Activated CD4-positive, CD25-positive, alpha-beta regulatory T cell treated with anti-CD3 and anti-CD28 coated beads, Interleukin-2, amount 50 U/mL, for 24 hours (primary cell): ENCODE measurements at regions not wholly inside any gene's neighbourhood (a gene's known extent, or its start where the extent isn't known, plus 50 kb on each side); places are given as distances from the start of the nearest gene placed in this dataset.

Experiments
- ATAC-seq, 2 donors: fragments of 150-1000 bp; cut with Tn5 transposase; one replicate each; pipeline ENCODE4 v1.10.0; 2021; ENCODE audit warnings: mild to moderate bottlenecking in 1 of 2, moderate library complexity in 1 of 2

DNA sequence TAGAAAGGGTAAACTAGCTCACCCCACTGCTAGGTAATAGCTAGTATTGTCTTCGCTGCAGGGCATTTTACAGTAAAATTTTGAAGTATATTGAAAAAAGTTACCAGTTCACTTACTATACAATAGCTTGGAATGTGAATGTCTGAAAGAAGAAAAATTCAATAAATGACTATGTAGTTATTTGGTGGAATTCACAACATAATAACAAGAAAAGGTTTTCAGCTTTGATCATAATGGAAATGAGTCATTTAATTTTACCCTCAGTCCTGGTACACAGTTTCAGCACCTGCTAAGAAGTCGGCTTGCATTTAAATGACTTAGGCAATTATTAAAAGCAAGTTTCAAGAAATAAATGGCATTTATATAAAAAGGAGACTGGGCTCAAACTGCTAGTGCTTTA lies 90.4 kb downstream of the NUP35 start:
- no peak for ATAC-seq

DNA sequence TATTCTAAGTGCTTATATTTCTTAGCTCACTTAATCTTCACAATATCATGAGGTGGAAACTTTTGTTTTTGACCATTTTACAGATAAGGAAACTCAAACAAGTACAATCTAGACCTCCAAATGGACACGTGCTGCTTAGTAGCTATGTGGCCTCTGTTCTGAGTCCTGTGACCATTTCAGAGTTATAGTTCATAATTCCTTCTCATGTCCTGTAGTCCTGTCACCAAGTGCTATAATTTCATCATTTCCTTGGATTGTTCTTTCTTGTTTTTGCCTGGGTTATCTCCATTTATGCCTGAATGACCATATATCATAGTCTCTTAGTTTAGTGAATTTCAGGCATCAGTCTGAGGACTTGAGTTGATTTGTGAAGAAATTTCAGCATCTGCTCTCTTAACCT lies 91.7 kb downstream of the NUP35 start:
- no peak for ATAC-seq

DNA sequence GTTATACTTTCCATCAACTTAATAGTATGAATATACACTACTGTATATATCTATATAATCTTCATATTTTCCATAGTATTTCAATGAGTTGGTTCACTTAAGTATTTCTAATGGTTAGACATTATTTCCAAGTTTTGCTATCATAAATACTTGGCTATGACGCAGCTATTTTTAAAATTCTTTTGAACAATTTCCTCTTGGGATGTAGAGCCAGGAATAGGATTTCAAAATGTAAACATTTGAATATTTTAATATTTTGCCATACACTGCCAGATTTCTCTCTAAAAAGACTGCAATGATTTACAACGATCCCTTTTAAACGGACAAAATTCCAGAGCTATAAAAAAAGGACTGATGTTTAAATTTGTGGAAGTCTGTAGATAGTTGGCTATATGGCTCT lies 95.6 kb downstream of the NUP35 start:
- no peak for ATAC-seq

DNA sequence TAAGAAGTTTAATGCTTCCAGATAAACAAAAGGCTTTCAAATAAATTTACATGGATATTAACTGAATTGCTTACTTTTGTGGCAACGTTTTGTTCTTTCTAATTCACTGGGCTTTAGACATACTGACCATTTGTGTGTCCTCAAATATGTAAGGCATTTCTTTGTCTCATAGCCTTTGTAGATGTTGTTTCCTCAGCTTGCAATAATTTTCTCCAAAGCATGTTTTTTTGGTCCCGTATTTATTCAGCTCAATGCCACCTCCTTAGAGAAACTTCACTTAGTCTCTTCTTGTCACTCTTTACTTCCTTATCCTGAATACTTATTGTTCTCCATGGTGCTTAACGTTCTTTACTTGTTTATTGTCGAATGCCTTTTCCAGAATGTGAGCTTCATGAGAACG lies 98.5 kb downstream of the NUP35 start:
- no peak for ATAC-seq

DNA sequence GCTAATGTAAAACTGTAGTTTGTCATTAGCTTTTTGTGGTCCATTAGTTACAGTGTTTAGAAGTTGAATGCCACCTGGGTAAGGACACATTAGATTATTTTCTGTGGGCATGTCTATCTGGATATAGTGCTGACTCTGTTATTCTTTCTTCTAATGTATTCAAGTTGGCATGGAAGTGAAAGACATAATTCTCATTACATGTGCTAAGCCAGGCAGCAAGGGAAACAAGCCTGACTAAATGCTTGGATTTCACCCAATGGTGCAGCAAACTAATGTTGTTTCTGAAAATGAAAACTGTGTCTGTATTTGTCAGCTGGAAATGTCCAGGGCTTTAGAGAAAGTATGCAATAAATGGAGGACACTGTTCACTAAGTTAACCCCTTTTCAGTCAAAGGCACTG lies 100.7 kb downstream of the NUP35 start:
- ATAC-seq = no peak

DNA sequence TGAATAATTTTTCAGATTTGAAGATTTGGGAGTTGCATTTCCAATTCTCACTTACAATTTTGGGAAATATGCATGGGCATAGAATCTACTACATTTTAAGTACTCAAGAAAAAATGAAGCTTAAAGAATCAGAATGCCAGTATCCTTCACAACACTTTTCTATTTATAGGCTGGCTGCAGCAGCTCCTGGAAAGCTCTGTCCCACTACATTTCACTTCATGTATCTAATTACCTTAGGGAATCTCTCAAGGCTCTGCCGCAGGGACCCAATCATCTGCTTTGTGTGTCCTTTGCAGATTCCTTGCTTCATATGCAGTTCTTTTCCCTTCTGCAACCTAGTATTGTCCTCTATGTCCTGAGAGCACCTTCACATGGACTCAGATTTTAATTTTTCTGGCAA lies 102.9 kb downstream of the NUP35 start:
- no peak for ATAC-seq

DNA sequence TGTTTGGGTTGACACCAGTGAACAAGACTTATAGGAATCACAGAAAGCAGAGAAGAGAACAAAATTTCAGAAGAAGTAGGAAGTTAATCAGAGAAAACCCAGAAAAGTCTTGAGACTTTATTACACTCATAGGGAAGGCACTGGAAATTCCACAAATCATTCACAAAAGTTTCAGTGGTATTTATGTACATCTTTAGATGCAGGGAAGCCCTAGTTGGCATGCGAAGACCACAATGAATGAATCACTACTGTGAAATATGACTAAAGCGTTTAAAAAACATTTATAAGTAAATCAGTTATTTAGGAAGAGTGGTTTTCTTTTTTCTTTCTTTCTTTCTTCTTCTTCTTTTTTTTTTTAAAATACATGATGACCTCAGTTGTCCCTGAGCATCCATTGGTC lies 105.1 kb downstream of the NUP35 start:
- ATAC-seq = peak in 1 of 2 donors; percentile 45

DNA sequence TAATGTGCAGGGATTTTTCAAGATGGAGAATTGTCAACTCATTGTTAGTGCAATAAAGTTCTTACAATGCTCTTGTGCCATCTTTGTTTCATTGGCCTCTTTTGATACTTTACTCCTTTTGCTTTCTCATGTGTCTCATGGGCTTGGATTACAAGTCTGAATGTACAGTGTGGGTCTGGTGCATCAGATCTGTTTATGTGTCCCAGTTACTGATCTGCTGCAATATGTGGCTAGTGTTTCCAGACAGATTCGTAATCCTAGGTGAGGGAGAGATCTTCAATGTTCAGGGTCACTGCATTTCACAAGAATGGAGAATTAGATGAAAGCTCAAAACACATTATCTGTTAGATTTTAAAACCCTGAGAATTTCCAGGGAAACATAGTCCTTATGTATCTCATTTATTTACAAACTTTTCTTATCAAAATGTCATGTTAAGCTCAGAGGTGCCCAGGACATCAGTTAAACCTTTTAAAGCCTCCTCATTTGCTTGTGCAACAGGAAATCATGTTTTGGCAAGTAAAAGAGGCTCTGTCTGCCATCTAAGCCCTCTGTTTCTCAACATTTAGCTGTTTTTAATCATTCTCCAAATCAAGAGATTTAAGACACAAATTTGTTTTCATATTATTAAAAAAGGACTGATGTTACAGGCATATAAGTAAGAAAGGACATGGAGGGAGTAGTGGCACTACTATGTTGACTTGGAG lies 108.1 kb downstream of the NUP35 start:
- ATAC-seq = no peak

DNA sequence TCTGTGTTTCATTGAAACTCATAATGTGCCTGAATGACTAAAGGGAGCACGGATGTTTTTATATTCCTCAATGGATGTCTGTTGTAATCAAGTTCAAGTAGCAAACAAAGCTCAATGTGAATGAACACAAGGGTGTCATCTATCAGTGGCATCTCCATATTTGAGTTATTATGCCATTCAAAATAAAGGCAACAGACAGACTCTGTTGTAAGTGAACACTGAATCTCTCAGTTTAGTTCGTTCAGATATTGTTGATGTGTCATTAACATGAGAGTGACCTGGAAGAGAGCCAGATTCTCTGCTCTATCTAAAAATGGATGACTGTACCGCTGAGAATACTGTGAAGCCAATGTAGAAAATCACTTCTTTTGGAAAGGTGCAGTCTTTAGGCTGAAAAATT lies 118.7 kb downstream of the NUP35 start:
- no peak for ATAC-seq

DNA sequence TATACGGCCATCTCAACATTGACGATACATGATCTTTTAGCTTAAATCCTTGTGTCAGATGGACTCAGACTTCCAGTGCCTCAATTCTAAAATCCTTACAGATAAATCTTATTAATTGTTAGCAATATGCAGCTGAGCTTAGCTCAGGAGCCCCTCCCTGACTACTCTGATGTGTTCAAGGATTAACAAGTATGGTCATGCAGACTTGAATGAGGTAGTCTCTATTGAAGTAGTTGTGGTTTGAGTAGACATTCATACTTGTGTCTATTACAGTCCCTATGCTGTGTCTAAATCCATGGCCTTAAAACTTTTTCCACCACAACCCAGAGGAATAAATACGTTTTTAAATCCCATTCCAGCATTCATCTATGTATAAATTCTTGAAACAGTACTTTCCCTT lies 119.5 kb downstream of the NUP35 start:
- no peak for ATAC-seq

DNA sequence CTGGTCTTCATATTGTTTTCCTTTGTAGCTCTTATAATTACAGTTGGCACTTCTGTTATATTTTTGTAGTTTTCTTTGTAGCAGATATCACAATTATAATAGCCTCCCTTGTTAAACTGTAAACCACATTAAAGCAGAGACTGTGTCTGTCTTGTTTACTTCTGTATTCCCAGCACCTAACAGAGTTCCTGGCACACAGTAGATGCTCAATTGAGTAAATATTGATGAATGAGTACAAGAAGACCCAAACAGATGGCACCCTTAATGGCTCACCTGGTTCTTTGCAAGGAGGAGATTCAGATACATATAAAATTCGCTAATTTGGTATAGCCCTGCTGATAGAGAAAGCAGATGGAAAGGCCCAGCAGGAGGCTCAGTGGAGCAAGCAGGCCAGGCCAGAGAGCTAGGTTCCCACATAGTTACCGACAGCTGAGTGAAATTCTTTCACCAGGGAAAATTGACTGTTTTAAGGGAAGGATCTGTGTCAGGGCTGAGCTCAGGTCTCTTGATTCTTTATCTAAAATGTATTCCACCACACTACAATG lies 120.1 kb downstream of the NUP35 start:
- ATAC-seq = no peak

DNA sequence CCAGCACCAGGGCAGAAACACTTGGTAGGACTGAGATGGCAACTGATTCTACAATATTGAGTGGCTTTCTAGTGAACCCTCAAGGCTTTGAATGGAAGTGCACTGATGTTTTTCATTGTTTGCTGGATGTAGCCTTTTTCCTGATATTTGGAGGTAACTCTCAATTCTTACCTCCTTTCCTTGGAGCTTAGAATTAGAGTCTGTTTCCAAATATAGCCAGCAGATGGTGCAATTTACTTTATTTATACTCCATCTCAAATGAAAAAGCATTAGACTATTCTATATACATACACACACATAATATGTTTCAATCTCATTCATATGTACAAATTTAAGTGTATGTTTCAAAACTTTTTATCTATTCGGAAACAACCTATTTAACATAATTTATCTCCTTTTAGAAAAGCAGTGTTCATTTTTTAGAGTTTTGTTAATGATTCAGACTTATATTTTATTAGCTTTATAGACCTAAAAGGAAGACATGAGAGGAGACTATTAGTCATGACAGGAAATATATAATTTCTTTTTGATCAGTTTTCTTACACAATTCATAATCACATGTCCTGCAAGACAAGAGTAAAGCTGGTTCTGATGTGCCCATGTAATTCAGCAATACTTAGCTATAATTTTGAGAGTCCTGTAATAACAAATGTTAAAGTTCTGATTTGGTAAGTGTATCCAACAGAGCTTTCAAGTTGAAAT lies 124.8 kb downstream of the NUP35 start:
- no peak for ATAC-seq

DNA sequence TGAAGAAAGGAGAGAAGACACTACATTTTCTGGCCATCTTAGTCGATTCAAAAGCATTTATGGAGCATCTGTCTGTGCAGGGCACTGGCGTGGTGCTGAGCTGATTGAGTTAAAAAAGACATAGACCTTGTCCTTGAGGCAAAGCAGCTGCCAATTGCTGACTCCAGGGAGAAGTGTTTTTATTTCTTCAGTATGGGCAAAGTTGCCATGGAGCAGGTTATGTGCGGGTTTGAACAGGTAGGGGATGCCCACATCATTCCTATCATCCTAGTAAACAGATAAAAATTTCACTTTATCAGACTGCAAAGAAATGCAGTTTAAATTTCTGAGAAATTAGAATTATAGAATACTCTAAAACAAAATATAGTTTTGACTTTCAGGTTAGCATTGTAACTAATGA lies 125.8 kb downstream of the NUP35 start:
- no peak for ATAC-seq

DNA sequence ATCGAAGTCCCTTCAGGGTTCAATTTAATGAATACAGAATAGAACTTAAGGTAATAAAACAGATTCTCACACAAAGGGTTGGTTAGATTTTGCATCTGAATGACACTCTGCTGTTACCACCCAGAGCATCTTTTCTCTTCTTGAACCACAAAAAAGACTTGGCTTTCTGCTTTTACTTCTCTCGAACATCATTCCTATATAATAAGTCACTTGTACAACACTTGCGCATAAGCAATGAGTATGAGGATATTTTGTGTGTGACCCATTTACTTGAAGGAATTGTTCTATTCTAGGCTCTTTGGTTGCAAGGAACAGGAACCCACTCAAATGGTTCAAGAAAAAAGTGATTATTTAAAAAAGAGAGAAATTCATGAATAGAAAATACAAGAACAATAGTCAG lies 126.2 kb downstream of the NUP35 start:
- no peak for ATAC-seq

DNA sequence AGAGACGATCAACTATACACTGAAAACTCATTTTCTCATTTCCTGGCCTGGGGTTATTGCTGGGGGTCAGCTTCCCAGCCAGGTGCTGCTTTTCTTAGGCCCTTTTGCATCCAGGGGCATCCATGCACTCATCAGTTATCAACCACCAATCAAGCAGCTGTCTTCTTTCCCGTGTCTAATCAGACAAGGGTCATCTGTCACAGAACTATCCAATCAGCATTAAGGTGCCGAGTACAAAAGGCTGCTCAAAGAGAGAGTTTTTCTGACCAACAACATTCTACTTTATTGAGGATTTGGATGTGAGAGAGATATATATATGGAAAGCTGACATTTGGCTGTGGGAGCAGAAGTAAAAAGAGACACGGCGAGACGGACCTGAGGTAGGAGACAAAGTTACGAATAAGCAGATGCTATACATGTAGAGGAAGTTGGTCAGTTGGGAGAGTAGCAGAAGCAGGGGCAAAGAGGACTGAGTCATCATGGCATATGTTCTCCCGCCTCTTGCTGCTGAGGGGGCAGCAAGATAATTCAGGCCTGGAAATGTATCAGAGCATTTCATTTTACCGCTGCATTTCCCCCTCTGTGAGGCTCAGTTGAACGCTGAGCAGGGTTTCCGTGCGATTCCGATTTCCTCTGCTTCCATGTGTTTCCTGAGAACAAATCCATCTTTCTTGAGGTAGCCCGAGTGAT lies 129.3 kb downstream of the NUP35 start:
- ATAC-seq = no peak

DNA sequence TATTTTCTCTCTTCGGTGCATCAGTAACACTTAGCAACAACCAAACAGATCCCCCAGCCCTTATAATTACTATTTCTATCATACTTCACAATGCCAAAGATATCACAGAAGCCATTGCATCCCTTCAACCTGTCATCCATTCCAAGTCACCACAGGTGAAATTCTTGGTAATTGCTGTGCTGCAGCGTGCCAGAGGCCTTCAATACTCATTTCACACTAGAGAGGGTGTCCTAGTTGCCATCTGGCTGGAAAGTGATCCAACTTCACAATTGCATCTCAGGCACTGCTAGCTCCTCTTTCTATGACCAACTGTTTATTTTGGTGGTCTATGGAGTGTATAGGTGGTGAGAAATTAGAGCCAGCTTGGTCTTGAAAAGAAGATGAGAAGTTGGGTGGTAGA lies 131.2 kb downstream of the NUP35 start:
- ATAC-seq = no peak

DNA sequence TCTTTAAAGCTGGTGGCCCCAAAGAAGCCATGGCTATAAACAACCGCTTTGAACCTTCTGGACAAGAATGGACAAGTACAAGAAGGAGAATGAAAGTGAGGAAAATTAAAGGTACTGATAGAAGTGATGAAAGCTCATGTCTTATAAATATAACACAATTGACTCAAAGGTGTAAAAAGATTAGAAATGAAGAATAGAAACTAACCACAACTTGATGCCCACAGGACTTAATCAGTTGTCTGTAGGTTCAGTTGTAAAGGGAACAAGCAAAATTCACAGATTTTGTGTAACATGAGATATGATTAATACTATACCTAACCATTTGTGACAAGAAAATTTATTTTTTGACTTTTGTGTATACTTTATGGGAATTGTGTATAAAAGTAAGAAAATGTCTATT lies 135.7 kb downstream of the NUP35 start:
- no peak for ATAC-seq

DNA sequence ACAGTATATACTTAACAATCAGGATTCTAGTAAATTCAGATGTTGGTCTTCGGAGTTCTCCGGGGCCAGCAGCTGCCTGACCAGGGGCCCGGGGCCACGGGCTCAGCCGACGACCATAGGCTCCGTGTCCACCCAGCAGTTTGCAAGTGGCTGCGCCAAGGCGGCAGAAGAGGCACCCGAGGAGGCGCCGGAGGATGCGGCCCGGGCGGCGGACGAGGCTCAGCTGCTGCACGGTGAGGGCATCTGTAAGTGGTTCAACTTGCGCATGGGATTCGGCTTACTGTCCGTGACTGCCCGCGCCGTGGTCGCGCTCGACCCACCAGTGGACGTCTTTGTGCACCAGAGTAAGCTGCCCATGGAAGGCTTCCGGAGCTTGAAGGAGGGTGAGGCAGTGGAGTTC lies 136.3 kb downstream of the NUP35 start:
- ATAC-seq = no peak

DNA sequence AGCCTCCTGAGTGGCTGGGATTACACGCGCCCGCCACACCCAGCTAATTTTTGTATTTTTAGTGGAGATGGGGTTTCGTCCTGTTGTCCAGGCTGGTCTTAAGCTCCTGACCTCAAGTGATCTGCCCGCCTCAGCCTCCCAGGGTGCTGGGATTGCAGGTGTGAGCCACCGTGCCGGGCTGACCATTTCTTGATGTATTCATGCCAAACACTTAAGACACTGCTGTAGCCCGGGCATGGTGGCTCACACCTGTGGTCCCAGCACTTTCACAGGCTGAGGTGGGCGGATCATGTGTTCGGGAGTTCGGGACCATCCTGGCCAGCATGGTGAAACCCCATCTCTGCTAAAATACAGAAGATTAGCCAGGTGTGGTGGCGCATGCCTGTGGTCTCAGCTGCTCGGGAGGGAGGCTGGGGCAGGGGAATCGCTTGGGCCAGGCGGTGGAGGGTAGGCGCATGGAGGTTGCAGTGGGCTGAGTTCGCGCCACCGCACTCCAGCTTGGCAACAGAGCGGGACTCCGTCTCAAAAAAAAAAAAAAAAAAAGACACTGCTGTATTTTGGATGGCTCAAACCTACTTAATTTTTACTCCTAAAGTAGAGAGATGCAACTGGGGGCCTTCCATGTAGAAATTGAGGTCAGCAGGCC lies 140.8 kb downstream of the NUP35 start:
- ATAC-seq = no peak

DNA sequence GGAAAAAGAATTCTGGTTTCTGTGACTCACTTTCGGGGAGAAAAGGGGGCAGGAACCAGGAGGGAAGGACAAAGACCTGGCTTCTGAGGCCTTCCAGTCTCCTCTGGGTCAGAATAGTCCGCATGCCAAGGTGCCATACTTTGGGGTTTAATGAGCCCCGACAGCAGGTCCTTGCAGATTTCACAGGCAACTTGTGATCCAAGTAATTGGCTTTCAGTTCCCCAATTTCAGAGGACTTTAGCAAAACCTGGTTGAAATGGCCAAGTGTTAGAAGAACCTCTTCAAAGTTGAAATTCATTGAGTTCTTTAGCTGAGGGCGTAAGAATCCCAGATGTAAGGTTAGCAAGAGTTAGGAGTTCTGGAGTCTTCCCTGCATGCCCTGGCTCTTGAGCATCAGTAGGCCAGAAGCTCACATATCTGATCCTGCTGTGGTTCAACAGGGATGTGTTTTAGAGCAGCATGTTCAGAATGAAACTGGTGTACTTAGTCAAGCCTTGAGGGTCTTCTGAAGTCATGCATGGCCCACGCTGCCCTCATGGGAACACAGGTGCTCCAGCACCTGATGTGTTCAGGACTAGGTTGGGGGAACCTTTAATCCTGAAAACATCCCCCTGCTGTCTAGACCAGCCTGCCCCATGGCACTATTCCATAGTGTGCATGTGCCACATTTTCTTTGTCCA lies 143.0 kb downstream of the NUP35 start:
- ATAC-seq = no peak

DNA sequence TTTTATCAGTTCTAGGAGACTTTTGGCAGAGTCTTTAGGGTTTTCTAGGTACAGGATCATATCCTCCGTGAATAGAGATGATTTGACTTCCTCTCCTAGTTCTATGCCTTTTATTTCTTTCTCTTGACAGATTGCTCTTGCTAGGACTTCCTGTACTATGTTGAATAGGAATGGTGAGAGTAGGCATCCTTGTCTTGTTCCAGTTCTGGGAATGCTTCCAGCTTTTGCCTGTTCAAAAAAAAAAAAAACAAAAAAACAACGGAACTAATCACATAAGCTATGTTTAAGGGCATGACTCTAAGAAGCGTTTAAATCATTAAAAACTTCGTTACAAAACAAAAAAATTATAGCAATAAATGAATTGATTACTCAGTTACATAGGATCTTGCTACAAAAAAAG lies 145.7 kb downstream of the NUP35 start:
- no peak for ATAC-seq

DNA sequence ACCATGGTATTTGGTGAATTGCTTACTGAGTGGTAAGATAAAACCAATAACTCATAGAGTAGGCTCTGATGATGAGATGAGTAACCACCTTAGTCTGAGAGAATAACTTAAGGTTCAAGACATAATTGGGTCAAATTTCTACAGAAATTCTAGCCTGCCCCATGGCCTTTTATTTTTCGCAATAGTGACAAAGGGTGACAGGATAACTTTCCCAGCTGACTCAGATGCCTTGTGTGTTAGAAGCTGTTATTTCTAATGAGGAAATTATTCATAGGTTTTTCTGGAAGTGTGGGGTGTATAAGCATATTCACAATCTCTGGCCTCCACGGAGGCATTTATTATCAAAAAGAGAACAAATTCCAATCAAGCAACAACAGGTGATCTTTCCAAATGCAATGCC lies 159.0 kb downstream of the NUP35 start:
- ATAC-seq = no peak

DNA sequence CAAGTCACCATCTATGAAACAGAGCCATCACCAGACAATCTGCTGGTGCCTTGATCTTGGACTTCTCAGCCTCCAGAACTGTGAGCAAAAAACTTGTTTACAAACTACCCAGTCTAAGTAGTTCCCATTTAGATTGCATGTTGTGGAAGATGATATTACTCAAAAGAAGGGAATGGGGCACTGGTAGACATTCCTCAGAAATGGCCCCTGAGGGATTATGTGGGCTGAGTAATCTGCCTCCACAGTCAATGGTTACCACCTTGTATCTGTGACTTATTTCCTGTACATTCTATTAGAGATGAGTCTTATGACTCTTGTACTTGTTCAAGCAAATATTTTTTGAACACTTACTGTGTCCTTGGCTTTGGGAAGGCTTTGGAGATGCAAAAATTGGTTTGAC lies 160.4 kb downstream of the NUP35 start:
- ATAC-seq = no peak
